Glutamatergic neuron (in vitro differentiated cells): ENCODE measurements at regions not wholly inside any gene's neighbourhood (a gene's known extent, or its start where the extent isn't known, plus 50 kb on each side); places are given as distances from the start of the nearest gene placed in this dataset.

ENCODE experiments used
- DNase-seq: peaks from one replicate; pipeline ENCODE4 v3.0.0; 2022
- H3K27ac Mint-ChIP-seq: one replicate; pipeline ENCODE4 v1.8.0; 2020; ENCODE audit warnings: mild to moderate bottlenecking, mixed read lengths, inconsistent platforms; ENCODE audit not compliant: unreplicated experiment
- H3K27me3 Mint-ChIP-seq: one replicate; pipeline ENCODE4 v1.8.0; 2020; ENCODE audit warnings: mild to moderate bottlenecking, moderate library complexity, mixed read lengths, inconsistent platforms; ENCODE audit not compliant: unreplicated experiment
- H3K36me3 Mint-ChIP-seq: one replicate; pipeline ENCODE4 v1.8.0; 2020; ENCODE audit warnings: mild to moderate bottlenecking, mixed read lengths, inconsistent platforms; ENCODE audit not compliant: unreplicated experiment
- H3K4me1 Mint-ChIP-seq: one replicate; pipeline ENCODE4 v1.8.0; 2020; ENCODE audit warnings: mild to moderate bottlenecking, low read depth, mixed read lengths, inconsistent platforms; ENCODE audit not compliant: unreplicated experiment
- H3K4me3 Mint-ChIP-seq: one replicate; pipeline ENCODE4 v1.8.0; 2020; ENCODE audit warnings: mild to moderate bottlenecking, mixed read lengths, inconsistent platforms; ENCODE audit not compliant: unreplicated experiment
- H3K9me3 Mint-ChIP-seq: one replicate; pipeline ENCODE4 v1.8.0; 2020; ENCODE audit warnings: mild to moderate bottlenecking, moderate library complexity, mixed read lengths, inconsistent platforms; ENCODE audit not compliant: unreplicated experiment
- CTCF ChIP-seq: fragments of 200-600 bp; sonication (generic); IDR thresholded peaks from one replicate; pipeline ENCODE4 v1.5.0; 2021; ENCODE audit not compliant: partially characterized antibody, unreplicated experiment

DNA sequence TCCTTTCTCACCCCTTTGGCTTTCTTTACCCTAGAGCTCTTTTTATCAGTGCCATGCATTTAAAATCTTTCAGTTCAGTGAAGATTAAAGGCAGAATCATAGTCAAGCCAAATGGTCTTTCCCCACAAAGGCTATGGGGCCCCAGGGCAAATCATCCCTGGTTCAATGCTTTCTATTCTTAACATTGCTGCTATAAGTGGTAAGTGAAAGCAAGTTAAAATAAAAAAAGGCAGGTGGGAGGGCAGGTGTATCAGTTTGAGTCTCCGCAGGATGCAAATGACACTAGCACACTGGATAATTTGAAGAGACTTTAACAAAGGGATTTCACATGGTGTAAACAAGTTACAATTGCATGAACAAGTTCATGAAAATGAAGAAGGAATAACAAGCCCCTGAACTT lies 757.4 kb downstream of the SATB2 start:
- TF ChIP-seq CTCF, result no peak
- Mint-ChIP-seq H3K36me3 (no peaks in the 10 kb centered on the region), H3K4me1 (peaks cover 3% of the 10 kb centered on the region), H3K27ac (no peak overlapping the region), H3K4me3 (no peak overlapping the region), H3K27me3 (no peaks in the 10 kb centered on the region), H3K9me3 (no peaks in the 10 kb centered on the region)
- no peak for DNase-seq

- H3K4me1 Mint-ChIP-seq, result peaks cover 3% of the 10 kb centered on the region
- no peak for TF ChIP-seq CTCF
- H3K4me3 Mint-ChIP-seq, result no peak overlapping the region
These were observed 759.5 kb downstream of the SATB2 start for GRCh38 chr2:198698230-198698629.

DNA sequence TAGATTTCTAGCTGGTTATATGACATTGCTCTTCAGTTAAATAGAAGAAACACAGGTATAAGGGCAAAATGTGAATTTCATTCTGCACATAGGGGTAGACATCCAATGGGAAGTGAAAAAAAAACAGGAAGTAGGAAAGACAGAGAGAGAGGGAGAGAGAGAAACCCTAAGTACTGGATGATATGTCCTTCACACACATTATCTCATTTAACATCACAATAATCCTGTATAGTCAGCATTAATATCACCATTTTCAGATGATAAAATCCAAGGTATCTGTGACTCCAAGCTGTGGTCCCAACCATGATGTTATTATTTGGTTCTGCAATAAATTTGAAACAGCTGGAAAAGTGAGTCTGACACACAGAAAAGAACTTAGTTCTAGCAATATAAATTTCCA lies 759.9 kb downstream of the SATB2 start:
- Mint-ChIP-seq H3K27ac (no peak overlapping the region), H3K4me3 (no peak overlapping the region), H3K9me3 (no peaks in the 10 kb centered on the region), H3K27me3 (no peaks in the 10 kb centered on the region), H3K36me3 (no peaks in the 10 kb centered on the region), H3K4me1 (peaks cover 8% of the 10 kb centered on the region)
- TF ChIP-seq CTCF, result no peak
- no peak for DNase-seq

More at GRCh38 chr2:198698230-198698629, 759.5 kb downstream of the SATB2 start:
- no peak for DNase-seq
- Mint-ChIP-seq H3K27me3 (no peaks in the 10 kb centered on the region), H3K27ac (no peak overlapping the region), H3K9me3 (no peaks in the 10 kb centered on the region), H3K36me3 (no peaks in the 10 kb centered on the region)

- no peaks in the 10 kb centered on the region for H3K36me3 Mint-ChIP-seq
- no peaks in the 10 kb centered on the region for H3K27me3 Mint-ChIP-seq
- no peak for DNase-seq
- H3K4me3 Mint-ChIP-seq, result no peak overlapping the region
- H3K4me1 Mint-ChIP-seq, result peaks cover 8% of the 10 kb centered on the region
- no peak for TF ChIP-seq CTCF
- no peaks in the 10 kb centered on the region for H3K9me3 Mint-ChIP-seq
- no peak overlapping the region for H3K27ac Mint-ChIP-seq
These were observed 760.5 kb downstream of the SATB2 start for GRCh38 chr2:198697218-198697617.

DNA sequence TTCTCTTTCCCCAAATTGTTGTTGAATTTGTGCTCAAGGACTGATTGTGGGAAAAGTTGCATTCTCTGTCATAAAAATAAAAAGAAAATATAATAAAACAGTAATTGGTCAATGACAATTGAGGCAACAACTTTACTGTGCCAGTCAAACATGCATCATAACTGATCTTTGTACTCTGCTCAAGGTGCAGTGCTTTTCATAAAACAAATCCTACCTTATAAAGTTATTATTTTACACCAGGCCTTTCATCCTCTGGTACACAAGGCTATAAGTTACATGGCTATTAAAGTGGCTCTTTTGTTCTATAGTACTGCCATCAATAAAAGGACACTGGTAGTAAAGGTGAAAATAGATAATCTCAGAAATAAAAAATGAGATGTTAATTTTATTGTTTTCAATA lies 761.9 kb downstream of the SATB2 start:
- Mint-ChIP-seq H3K36me3 (no peaks in the 10 kb centered on the region), H3K27ac (no peak overlapping the region), H3K27me3 (no peaks in the 10 kb centered on the region), H3K4me1 (peaks cover 5% of the 10 kb centered on the region), H3K4me3 (no peak overlapping the region), H3K9me3 (no peaks in the 10 kb centered on the region)
- no peak for DNase-seq
- no peak for TF ChIP-seq CTCF
